H9 (cell line): ENCODE measurements at regions not wholly inside any gene's neighbourhood (a gene's known extent, or its start where the extent isn't known, plus 50 kb on each side); places are given as distances from the start of the nearest gene placed in this dataset.
A peak's percentile ranks its signal among the peaks of the same experiment; 100 is the strongest.

Experiments
- DNase-seq: peaks from one replicate; pipeline ENCODE4 v3.0.0-alpha.2; 2017
- H2AFZ ChIP-seq: one replicate; pipeline ENCODE4 v1.6.1; 2013; ENCODE audit warnings: mild to moderate bottlenecking, low read length, control low read depth, moderate library complexity
- H2AK5ac ChIP-seq: 2 replicates; pipeline ENCODE4 v1.6.1; 2013; ENCODE audit warnings: low read length, control low read depth, mixed read lengths; ENCODE audit not compliant: insufficient read length
- H2BK120ac ChIP-seq: one replicate; pipeline ENCODE4 v1.6.1; 2013; ENCODE audit warnings: low read depth, mild to moderate bottlenecking, low read length, control low read depth, inconsistent platforms; ENCODE audit not compliant: poor library complexity, severe bottlenecking
- H2BK12ac ChIP-seq: 2 replicates; pipeline ENCODE4 v1.6.1; 2013; ENCODE audit warnings: low read length, control low read depth, mixed read lengths, low read depth; ENCODE audit not compliant: insufficient read length
- H2BK15ac ChIP-seq: 2 replicates; pipeline ENCODE4 v1.6.1; 2013; ENCODE audit warnings: low read depth, low read length, control low read depth
- H2BK20ac ChIP-seq: one replicate; pipeline ENCODE4 v1.6.1; 2013; ENCODE audit warnings: low read depth, mild to moderate bottlenecking, low read length, control low read depth, inconsistent platforms; ENCODE audit not compliant: poor library complexity, severe bottlenecking
- H2BK5ac ChIP-seq: 2 replicates; pipeline ENCODE4 v1.6.1; 2013; ENCODE audit warnings: low read length, control low read depth, mixed read lengths; ENCODE audit not compliant: insufficient read length
- H3K14ac ChIP-seq: 2 replicates; pipeline ENCODE4 v1.6.1; 2013; ENCODE audit warnings: low read length, control low read depth; ENCODE audit not compliant: insufficient read depth
- H3K18ac ChIP-seq: 2 replicates; pipeline ENCODE4 v1.6.1; 2013; ENCODE audit warnings: low read depth, mild to moderate bottlenecking, mixed read lengths, low read length, control low read depth; ENCODE audit not compliant: insufficient read length
- H3K23ac ChIP-seq: 2 replicates; pipeline ENCODE4 v1.6.1; 2013; ENCODE audit warnings: low read length, control low read depth, mixed read lengths, low read depth; ENCODE audit not compliant: insufficient read length
- H3K23me2 ChIP-seq: 2 replicates; pipeline ENCODE4 v1.6.1; 2013; ENCODE audit warnings: low read depth, mild to moderate bottlenecking, mixed read lengths, low read length, control low read depth; ENCODE audit not compliant: insufficient read length, poor library complexity, severe bottlenecking
- H3K27ac ChIP-seq: 2 replicates; pipeline ENCODE4 v1.5.1; 2013; ENCODE audit warnings: low read length, control low read depth, mixed read lengths, low read depth; ENCODE audit not compliant: insufficient read length
- H3K27me3 ChIP-seq: 2 replicates; pipeline ENCODE4 v1.6.1; 2013; ENCODE audit warnings: low read length, control low read depth, inconsistent platforms; ENCODE audit not compliant: insufficient read depth
- H3K4ac ChIP-seq: 2 replicates; pipeline ENCODE4 v1.6.1; 2013; ENCODE audit warnings: low read depth, mild to moderate bottlenecking, control low read depth, inconsistent platforms, low read length, moderate library complexity
- H3K4me1 ChIP-seq: 2 replicates; pipeline ENCODE4 v1.6.1; 2013; ENCODE audit warnings: low read length, control low read depth, inconsistent platforms; ENCODE audit not compliant: insufficient read depth
- H3K4me2 ChIP-seq: 2 replicates; pipeline ENCODE4 v1.6.1; 2013; ENCODE audit warnings: low read length, control low read depth, mixed read lengths; ENCODE audit not compliant: insufficient read length, insufficient read depth
- H3K56ac ChIP-seq: 2 replicates; pipeline ENCODE4 v1.6.1; 2013; ENCODE audit warnings: low read depth, mild to moderate bottlenecking, mixed read lengths, low read length, control low read depth; ENCODE audit not compliant: insufficient read length
- H3K79me1 ChIP-seq: 2 replicates; pipeline ENCODE4 v1.6.1; 2013; ENCODE audit warnings: low read depth, mild to moderate bottlenecking, moderate library complexity, low read length, control low read depth, inconsistent platforms; ENCODE audit not compliant: insufficient read depth, poor library complexity, severe bottlenecking
- H3K79me2 ChIP-seq: 2 replicates; pipeline ENCODE4 v1.6.1; 2013; ENCODE audit warnings: low read length, control low read depth, inconsistent platforms; ENCODE audit not compliant: insufficient read depth
- H3K9ac ChIP-seq: 2 replicates; pipeline ENCODE4 v1.6.1; 2013; ENCODE audit warnings: low read length, control low read depth, mixed read lengths; ENCODE audit not compliant: insufficient read length; ENCODE audit errors: extremely low read depth
- H3K9me3 ChIP-seq: one replicate; pipeline ENCODE4 v1.6.1; 2013; ENCODE audit warnings: low read depth, low read length, inconsistent platforms; ENCODE audit not compliant: control insufficient read depth
- H3T11ph ChIP-seq: one replicate; pipeline ENCODE4 v1.6.1; 2013; ENCODE audit warnings: mild to moderate bottlenecking, low read length, control low read depth, inconsistent platforms
- H4K20me1 ChIP-seq: one replicate; pipeline ENCODE4 v1.6.1; 2013; ENCODE audit not compliant: control insufficient read depth, insufficient read length, insufficient read depth
- H4K5ac ChIP-seq: 2 replicates; pipeline ENCODE4 v1.6.1; 2013; ENCODE audit warnings: low read depth, mild to moderate bottlenecking, mixed read lengths, low read length, control low read depth; ENCODE audit not compliant: insufficient read length
- H4K8ac ChIP-seq: replicated peaks from 2 replicates; pipeline ENCODE4 v1.6.1; 2013; ENCODE audit warnings: low read length, control low read depth, mixed read lengths, low read depth; ENCODE audit not compliant: insufficient read length
- H4K91ac ChIP-seq: 2 replicates; pipeline ENCODE4 v1.6.1; 2013; ENCODE audit warnings: low read depth, mild to moderate bottlenecking, moderate library complexity, mixed read lengths, low read length, control low read depth; ENCODE audit not compliant: insufficient read length
- H3K27ac Mint-ChIP-seq, 3 experiments: 2 replicates in 2 of 3; 3 replicates in 1 of 3; pipeline ENCODE4 v1.8.0; 2020 to 2021; ENCODE audit warnings: mixed read lengths in 3 of 3, mild to moderate bottlenecking in 1 of 3, moderate library complexity in 1 of 3
- H3K27me3 Mint-ChIP-seq: 2 replicates; pipeline ENCODE4 v1.8.0; 2021; ENCODE audit warnings: low read depth, mild to moderate bottlenecking, moderate library complexity, mixed read lengths
- H3K36me3 Mint-ChIP-seq, 3 experiments: 2 replicates in 2 of 3; 3 replicates in 1 of 3; pipeline ENCODE4 v1.8.0; 2020 to 2021; ENCODE audit warnings: low read depth in 3 of 3, mixed read lengths in 3 of 3; ENCODE audit not compliant: insufficient read depth in 1 of 3
- H3K4me1 Mint-ChIP-seq, 2 experiments: 2 replicates each; pipeline ENCODE4 v1.8.0; 2020; ENCODE audit warnings: mixed read lengths in 2 of 2
- H3K4me3 Mint-ChIP-seq, 2 experiments: 2 replicates in 1 of 2; 3 replicates in 1 of 2; pipeline ENCODE4 v1.8.0; 2020 to 2021; ENCODE audit warnings: mild to moderate bottlenecking in 2 of 2, mixed read lengths in 2 of 2, moderate library complexity in 1 of 2
- H3K9me3 Mint-ChIP-seq, 2 experiments: 2 replicates in 1 of 2; 3 replicates in 1 of 2; pipeline ENCODE4 v1.8.0; 2020; ENCODE audit warnings: mild to moderate bottlenecking in 2 of 2, mixed read lengths in 2 of 2, moderate library complexity in 1 of 2
- CTCF ChIP-seq: fragments of 200-600 bp; sonication (generic); conservative IDR thresholded peaks from 3 replicates; pipeline ENCODE4 v1.8.0; 2021; ENCODE audit warnings: antibody characterized with exemption, mild to moderate bottlenecking
- WGBS: extraction: QIAGEN DNeasy Blood & Tissue Kit; methylation state at CpG from one replicate; pipeline ENCODE4 v1.1.7; 2013; ENCODE audit warnings: missing lambda C conversion rate, low lambda C conversion rate, mixed read lengths; ENCODE audit not compliant: insufficient read length; ENCODE audit errors: extremely low coverage; 5-methylcytosine and 5-hydroxymethylcytosine counted together

- no peaks in the 10 kb centered on the region; the same call in 1 of the 2 replicates for H3K4me1 ChIP-seq
- no peak overlapping the region for H3K4me2 ChIP-seq
- H4K91ac ChIP-seq: no peak overlapping the region
- Mint-ChIP-seq H3K27ac (no peak overlapping the region), H3K4me3 (no peak overlapping the region), H3K27me3 (peaks cover 37% of the 10 kb centered on the region), H3K9me3 (no peaks in the 10 kb centered on the region; a peak in 1 of 5 replicates), H3K4me1 (peaks cover 34 to 52% of the 10 kb centered on the region in 2 experiments), H3K36me3 (no peaks in the 10 kb centered on the region)
- H3K27me3 ChIP-seq: 0 out of 2 replicates have a peak, but pooled peaks cover 2% of the 10 kb centered on the region
- H4K8ac ChIP-seq: no peak overlapping the region
- H4K20me1 ChIP-seq: no peaks in the 10 kb centered on the region
- no peaks in the 10 kb centered on the region for H3K9me3 ChIP-seq
- no CpG with 5 or more reads among the region's 17 CpGs for WGBS
- H3T11ph ChIP-seq: no peak overlapping the region
- H3K14ac ChIP-seq: peak overlapping the region; percentile 28; the same call in 1 of the 2 replicates
- H2BK120ac ChIP-seq: no peak overlapping the region
- H2AFZ ChIP-seq: no peak overlapping the region
- H2BK15ac ChIP-seq: no peak overlapping the region
- H2BK20ac ChIP-seq: no peak overlapping the region
- no peak overlapping the region for H3K9ac ChIP-seq
- no peaks in the 10 kb centered on the region for H3K79me2 ChIP-seq
- no peak for DNase-seq
- H3K18ac ChIP-seq: no peak overlapping the region
- H3K23ac ChIP-seq: no peak overlapping the region
- H3K27ac ChIP-seq: no peak overlapping the region
- no peak overlapping the region for H2BK12ac ChIP-seq
- H2BK5ac ChIP-seq: no peak overlapping the region
- H4K5ac ChIP-seq: no peak overlapping the region
- no peak overlapping the region for H2AK5ac ChIP-seq
- H3K23me2 ChIP-seq: no peaks in the 10 kb centered on the region
- TF ChIP-seq CTCF: no peak
- no peak overlapping the region for H3K4ac ChIP-seq
- H3K79me1 ChIP-seq: no peaks in the 10 kb centered on the region
- peak overlapping the region; percentile 28 for H3K56ac ChIP-seq
Measured at GRCh38 chr17:36816214-36816906, 120.9 kb upstream of the LHX1 start.
